ENCODE measurements at regions not wholly inside any gene's neighbourhood (a gene's known extent, or its start where the extent isn't known, plus 50 kb on each side); places are given as distances from the start of the nearest gene placed in this dataset.

GRCh38 chr6:67888886-67889681 is 746.0 kb upstream of the ADGRB3 start (continued):
- TF ChIP-seq CHD7 (IDR thresholded peaks at IDR 0.05; ENCODE audit: low read depth, low read length): no peak
- peak; percentile 92 for TF ChIP-seq ZNF766 (CRISPR knock-in tag; conservative IDR thresholded peaks at IDR 0.05)
- no peak; the same call in 1 of the 2 replicates for TF ChIP-seq TCF7 (IDR thresholded peaks at IDR 0.05; ENCODE audit: borderline replicate concordance)
- 0 out of 2 replicates have a peak, but pooled peaks have one; percentile 22 for TF ChIP-seq CAMTA2 (CRISPR knock-in tag; conservative IDR thresholded peaks at IDR 0.05)
- TF ChIP-seq SMAD4 (CRISPR knock-in tag; conservative IDR thresholded peaks at IDR 0.05): peak; percentile 100
- TF ChIP-seq L3MBTL2 (IDR thresholded peaks at IDR 0.05): peak; percentile 71
- TF ChIP-seq RBM14 (IDR thresholded peaks at IDR 0.05; ENCODE audit: borderline replicate concordance, insufficient read depth, low read depth, low read length): no peak
- no peak for TF ChIP-seq ZNF174 (CRISPR knock-in tag; IDR thresholded peaks at IDR 0.05)
- peak; percentile 100 for TF ChIP-seq SOX6 (IDR thresholded peaks at IDR 0.05)
- TF ChIP-seq TOE1 (IDR thresholded peaks at IDR 0.05; ENCODE audit: borderline replicate concordance): peak; percentile 98
- 0 out of 2 replicates have a peak, but pooled peaks have one; percentile 41 for TF ChIP-seq TOE1 (CRISPR knock-in tag; IDR thresholded peaks at IDR 0.05; ENCODE audit: borderline replicate concordance, low read depth)
- peak; percentile 18; the same call in 1 of the 2 replicates for TF ChIP-seq ZSCAN29 (IDR thresholded peaks at IDR 0.05)
- TF ChIP-seq IRF2 (CRISPR knock-in tag; IDR thresholded peaks at IDR 0.05): no peak
- TF ChIP-seq ZNF224 (CRISPR knock-in tag; IDR thresholded peaks at IDR 0.05): no peak
- no peak for TF ChIP-seq BRCA1 (IDR thresholded peaks at IDR 0.05)
- no peak for TF ChIP-seq BRCA1 (CRISPR knock-in tag; IDR thresholded peaks at IDR 0.05)
- no peak; the same call in 1 of the 2 replicates for TF ChIP-seq ZNF57 (CRISPR knock-in tag; IDR thresholded peaks at IDR 0.05)
- TF ChIP-seq HDAC2 (IDR thresholded peaks at IDR 0.05): peak; percentile 26; the same call in 1 of the 2 replicates
- TF ChIP-seq RBBP5 (IDR thresholded peaks at IDR 0.05; ENCODE audit: borderline replicate concordance, insufficient read depth, low read length, poor library complexity, severe bottlenecking): peak; percentile 50

Data from K562 (cell line).